ENCODE measurements at regions not wholly inside any gene's neighbourhood (a gene's known extent, or its start where the extent isn't known, plus 50 kb on each side); places are given as distances from the start of the nearest gene placed in this dataset.

GRCh38 chr10:78348411-78349164 is 314.9 kb downstream of the RPS24 start:
- DNase-seq: no peak

GRCh38 chr10:78349165-78349516 is 315.5 kb downstream of the RPS24 start:
- no peak for DNase-seq

- no peak for DNase-seq
Observed at GRCh38 chr10:78349911-78350663, 316.4 kb downstream of the RPS24 start.

- no peak for DNase-seq
Observed at GRCh38 chr10:78351283-78351682, 317.6 kb downstream of the RPS24 start.

GRCh38 chr10:78351809-78352208 is 318.1 kb downstream of the RPS24 start:
- no peak for DNase-seq

GRCh38 chr10:78353636-78354035 is 320.0 kb downstream of the RPS24 start:
- DNase-seq: no peak

GRCh38 chr10:78354101-78354500 is 320.4 kb downstream of the RPS24 start:
- no peak for DNase-seq

- no peak for DNase-seq
Observed at GRCh38 chr10:78356291-78356900, 322.7 kb downstream of the RPS24 start.

- no peak for DNase-seq
Observed at GRCh38 chr10:78357141-78358063, 323.7 kb downstream of the RPS24 start.

- no peak for DNase-seq
Observed at GRCh38 chr10:78358351-78358750, 324.7 kb downstream of the RPS24 start.

- no peak for DNase-seq
Observed at GRCh38 chr10:78358982-78359381, 325.3 kb downstream of the RPS24 start.

GRCh38 chr10:78359640-78360091 is 326.0 kb downstream of the RPS24 start:
- DNase-seq: no peak

GRCh38 chr10:78360284-78360683 is 326.6 kb downstream of the RPS24 start:
- no peak for DNase-seq

GRCh38 chr10:78361031-78361430 is 327.4 kb downstream of the RPS24 start:
- no peak for DNase-seq

- DNase-seq: peak in 1 of 2 donors; percentile 7
Observed at GRCh38 chr10:78362406-78363022, 328.9 kb downstream of the RPS24 start.

- DNase-seq: no peak
Observed at GRCh38 chr10:78363190-78363589, 329.5 kb downstream of the RPS24 start.

GRCh38 chr10:78365694-78366093 is 332.0 kb downstream of the RPS24 start:
- no peak for DNase-seq

GRCh38 chr10:78366663-78367411 is 333.2 kb downstream of the RPS24 start:
- DNase-seq: no peak

- DNase-seq: no peak
Observed at GRCh38 chr10:78367751-78368150, 334.1 kb downstream of the RPS24 start.

GRCh38 chr10:78371136-78371535 is 337.5 kb downstream of the RPS24 start:
- DNase-seq: no peak

- DNase-seq: no peak
Observed at GRCh38 chr10:78372806-78373205, 339.1 kb downstream of the RPS24 start.
